SK-N-SH treated with all-trans-retinoic acid at 6 μM for 48 hours (cell line): ENCODE measurements at regions not wholly inside any gene's neighbourhood (a gene's known extent, or its start where the extent isn't known, plus 50 kb on each side); places are given as distances from the start of the nearest gene placed in this dataset.

Experiments
- ESRRG ChIP-seq: fragments of 250-450 bp; sonication (Bioruptor Pico); IDR thresholded peaks from 2 replicates; pipeline ENCODE4 v1.6.1; 2021; ENCODE audit warnings: mild to moderate bottlenecking
- PPARA ChIP-seq: fragments of 250-450 bp; sonication (Bioruptor Pico); IDR thresholded peaks from 2 replicates; pipeline ENCODE4 v1.5.0; 2020; ENCODE audit warnings: mild to moderate bottlenecking, borderline replicate concordance
- RARB ChIP-seq: fragments of 250-450 bp; sonication (Bioruptor Pico); IDR thresholded peaks from 2 replicates; pipeline ENCODE4 v1.8.0; 2021; ENCODE audit warnings: mild to moderate bottlenecking, moderate library complexity
- TOX ChIP-seq: fragments of 250-450 bp; sonication (Bioruptor Pico); IDR thresholded peaks from 2 replicates; pipeline ENCODE4 v1.8.0; 2021; ENCODE audit warnings: mild to moderate bottlenecking, moderate library complexity, borderline replicate concordance
- ZNF70 ChIP-seq: fragments of 450-650 bp; formaldehyde crosslinking; IDR thresholded peaks from 2 replicates; pipeline ENCODE4 v1.5.0; 2020; ENCODE audit warnings: mild to moderate bottlenecking, moderate library complexity
- TF ChIP-seq, protein P1 (sequence below): fragments of 250-450 bp; sonication (Bioruptor Pico); IDR thresholded peaks from 2 replicates; pipeline ENCODE4 v1.5.1; 2020; ENCODE audit warnings: low read depth, mild to moderate bottlenecking, moderate library complexity
- TF ChIP-seq, protein P2 (sequence below): fragments of 250-450 bp; sonication (Bioruptor Pico); IDR thresholded peaks from 2 replicates; pipeline ENCODE4 v1.8.0; 2020; ENCODE audit warnings: mild to moderate bottlenecking, moderate library complexity, borderline replicate concordance

DNA sequence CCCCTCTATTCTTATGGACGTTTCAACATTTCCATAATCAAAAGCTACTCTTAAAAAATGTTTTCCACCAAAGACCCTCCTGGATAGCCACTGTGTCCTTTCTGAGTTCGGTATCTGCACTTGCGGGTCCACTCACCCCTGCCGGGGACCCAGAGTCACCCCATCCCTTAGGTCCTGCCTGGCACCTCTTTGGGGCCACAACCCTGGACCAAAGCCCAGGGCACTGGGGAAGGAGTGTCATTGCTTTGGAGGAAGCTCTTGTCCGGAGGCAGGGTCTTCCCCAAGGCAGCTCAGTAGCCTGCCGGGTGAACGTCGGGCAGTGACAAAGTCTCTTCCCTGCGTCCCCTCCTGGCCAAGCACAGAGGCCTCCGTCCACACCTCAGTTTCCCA lies 129.6 kb downstream of the RFLNA start:
- no peak for TF ChIP-seq ZNF70 (CRISPR knock-in tag)
- TF ChIP-seq, protein P1, sequence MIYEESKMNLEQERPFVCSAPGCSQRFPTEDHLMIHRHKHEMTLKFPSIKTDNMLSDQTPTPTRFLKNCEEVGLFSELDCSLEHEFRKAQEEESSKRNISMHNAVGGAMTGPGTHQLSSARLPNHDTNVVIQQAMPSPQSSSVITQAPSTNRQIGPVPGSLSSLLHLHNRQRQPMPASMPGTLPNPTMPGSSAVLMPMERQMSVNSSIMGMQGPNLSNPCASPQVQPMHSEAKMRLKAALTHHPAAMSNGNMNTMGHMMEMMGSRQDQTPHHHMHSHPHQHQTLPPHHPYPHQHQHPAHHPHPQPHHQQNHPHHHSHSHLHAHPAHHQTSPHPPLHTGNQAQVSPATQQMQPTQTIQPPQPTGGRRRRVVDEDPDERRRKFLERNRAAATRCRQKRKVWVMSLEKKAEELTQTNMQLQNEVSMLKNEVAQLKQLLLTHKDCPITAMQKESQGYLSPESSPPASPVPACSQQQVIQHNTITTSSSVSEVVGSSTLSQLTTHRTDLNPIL (CRISPR knock-in tag), result no peak
- no peak for TF ChIP-seq PPARA (CRISPR knock-in tag)
- TF ChIP-seq TOX (CRISPR knock-in tag), result no peak
- TF ChIP-seq RARB (CRISPR knock-in tag), result no peak
- TF ChIP-seq, protein P2, sequence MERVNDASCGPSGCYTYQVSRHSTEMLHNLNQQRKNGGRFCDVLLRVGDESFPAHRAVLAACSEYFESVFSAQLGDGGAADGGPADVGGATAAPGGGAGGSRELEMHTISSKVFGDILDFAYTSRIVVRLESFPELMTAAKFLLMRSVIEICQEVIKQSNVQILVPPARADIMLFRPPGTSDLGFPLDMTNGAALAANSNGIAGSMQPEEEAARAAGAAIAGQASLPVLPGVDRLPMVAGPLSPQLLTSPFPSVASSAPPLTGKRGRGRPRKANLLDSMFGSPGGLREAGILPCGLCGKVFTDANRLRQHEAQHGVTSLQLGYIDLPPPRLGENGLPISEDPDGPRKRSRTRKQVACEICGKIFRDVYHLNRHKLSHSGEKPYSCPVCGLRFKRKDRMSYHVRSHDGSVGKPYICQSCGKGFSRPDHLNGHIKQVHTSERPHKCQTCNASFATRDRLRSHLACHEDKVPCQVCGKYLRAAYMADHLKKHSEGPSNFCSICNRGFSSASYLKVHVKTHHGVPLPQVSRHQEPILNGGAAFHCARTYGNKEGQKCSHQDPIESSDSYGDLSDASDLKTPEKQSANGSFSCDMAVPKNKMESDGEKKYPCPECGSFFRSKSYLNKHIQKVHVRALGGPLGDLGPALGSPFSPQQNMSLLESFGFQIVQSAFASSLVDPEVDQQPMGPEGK (CRISPR knock-in tag), result no peak
- no peak for TF ChIP-seq ESRRG
